Keratinocyte (primary cell): ENCODE measurements at regions not wholly inside any gene's neighbourhood (a gene's known extent, or its start where the extent isn't known, plus 50 kb on each side); places are given as distances from the start of the nearest gene placed in this dataset.

Experiments
- CTCF ChIP-seq, 3 experiments: IDR thresholded peaks in 1 of 3; conservative IDR thresholded peaks in 1 of 3; optimal IDR thresholded peaks in 1 of 3; 2 replicates in 2 of 3; 3 replicates in 1 of 3; pipeline versions ENCODE3 to v1.5.1; 2011; ENCODE audit warnings: low read length in 3 of 3, mild to moderate bottlenecking in 3 of 3, moderate library complexity in 2 of 3, control low read depth in 1 of 3, inconsistent platforms in 1 of 3; ENCODE audit not compliant: insufficient read depth in 2 of 3; ENCODE audit errors: extremely low read depth in 1 of 3
- EZH2 ChIP-seq: IDR thresholded peaks from one replicate; pipeline ENCODE4 v1.6.1; 2012; ENCODE audit warnings: inconsistent platforms, mild to moderate bottlenecking, low read length, moderate library complexity

DNA sequence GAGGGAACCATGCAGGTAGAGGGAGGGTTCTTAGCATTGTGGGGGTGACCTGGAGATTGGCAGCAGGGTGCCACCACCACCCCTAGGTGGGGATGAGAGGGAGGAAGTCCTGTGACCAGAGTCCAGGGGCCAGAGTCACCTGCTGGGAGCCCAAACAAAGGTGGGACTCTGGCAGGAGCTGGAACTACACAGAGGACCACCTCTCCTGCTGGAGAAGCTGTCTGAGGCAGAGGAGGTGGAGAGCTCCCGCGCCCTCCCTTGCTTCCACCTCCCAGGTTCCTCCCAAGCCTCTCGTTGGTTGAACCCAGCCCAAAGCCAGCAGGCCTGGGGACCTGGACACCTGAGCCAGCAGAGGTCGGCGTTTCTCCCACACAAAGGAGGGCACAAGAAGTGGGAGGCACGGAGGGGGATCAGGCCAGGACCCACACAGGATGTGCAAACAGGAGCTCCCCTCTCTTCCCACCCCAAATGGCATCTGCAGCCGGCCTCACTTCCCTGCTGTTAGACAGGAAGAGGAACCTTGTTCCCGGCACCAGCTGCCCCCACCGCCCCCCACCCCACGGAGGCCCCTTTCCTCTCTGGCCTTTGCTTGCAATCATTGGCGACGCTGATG, 154.6 kb downstream of the SEC14L1 start:
- no peak for TF ChIP-seq CTCF (optimal IDR thresholded peaks at IDR 0.05 in 1 of 3, IDR thresholded peaks at IDR 0.05 in 1 of 3, conservative IDR thresholded peaks at IDR 0.05 in 1 of 3; ENCODE audit: extremely low read depth in 1 of 3, insufficient read depth in 2 of 3, low read length in 3 of 3)
- TF ChIP-seq EZH2: no peak
